Amniotic epithelial cell (primary cell): ENCODE measurements at regions not wholly inside any gene's neighbourhood (a gene's known extent, or its start where the extent isn't known, plus 50 kb on each side); places are given as distances from the start of the nearest gene placed in this dataset.

Source experiments
- DNase-seq: peaks from one replicate; pipeline ENCODE4 v3.0.0-alpha.2; 2010; ENCODE audit warnings: low read depth

DNA sequence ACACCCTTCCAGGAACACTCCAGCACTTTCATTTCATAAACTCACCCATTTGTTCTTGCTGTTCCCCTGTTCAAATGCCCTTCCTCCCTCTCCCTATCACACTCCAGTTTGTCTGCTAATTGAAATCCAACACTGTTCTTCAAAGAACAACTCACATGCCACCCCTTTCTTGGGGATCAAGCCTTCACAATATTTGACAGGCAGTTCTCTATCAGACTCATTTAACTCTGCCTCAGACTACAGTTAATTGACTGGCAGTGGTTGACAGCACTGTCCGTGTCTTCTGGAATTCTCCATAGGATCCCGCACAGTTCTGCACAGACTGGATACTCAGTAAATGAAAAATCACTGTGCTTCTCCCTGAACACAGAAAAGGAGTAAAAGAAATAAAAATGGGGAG, 87.8 kb downstream of the PMP22 start:
- DNase-seq, result no peak

DNA sequence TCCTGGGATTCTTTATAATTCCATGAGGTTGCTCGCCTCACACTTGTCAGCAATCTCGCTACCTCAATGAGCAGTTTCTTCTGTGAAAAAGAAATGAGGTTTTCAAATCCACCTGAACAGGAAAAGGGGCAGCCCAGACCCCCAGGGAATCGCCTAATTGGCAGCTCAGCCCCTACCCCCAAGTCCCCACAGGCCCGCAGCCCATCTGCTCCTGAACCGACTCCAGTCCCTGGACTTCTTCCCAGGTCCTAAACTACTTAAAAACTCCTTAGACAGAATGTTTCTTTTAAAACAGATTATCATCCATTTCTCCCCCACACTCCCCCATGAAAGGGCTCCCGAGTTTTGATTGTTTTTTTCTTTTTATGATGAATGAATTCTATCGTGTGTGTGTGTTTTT, 89.8 kb downstream of the PMP22 start:
- no peak for DNase-seq

DNA sequence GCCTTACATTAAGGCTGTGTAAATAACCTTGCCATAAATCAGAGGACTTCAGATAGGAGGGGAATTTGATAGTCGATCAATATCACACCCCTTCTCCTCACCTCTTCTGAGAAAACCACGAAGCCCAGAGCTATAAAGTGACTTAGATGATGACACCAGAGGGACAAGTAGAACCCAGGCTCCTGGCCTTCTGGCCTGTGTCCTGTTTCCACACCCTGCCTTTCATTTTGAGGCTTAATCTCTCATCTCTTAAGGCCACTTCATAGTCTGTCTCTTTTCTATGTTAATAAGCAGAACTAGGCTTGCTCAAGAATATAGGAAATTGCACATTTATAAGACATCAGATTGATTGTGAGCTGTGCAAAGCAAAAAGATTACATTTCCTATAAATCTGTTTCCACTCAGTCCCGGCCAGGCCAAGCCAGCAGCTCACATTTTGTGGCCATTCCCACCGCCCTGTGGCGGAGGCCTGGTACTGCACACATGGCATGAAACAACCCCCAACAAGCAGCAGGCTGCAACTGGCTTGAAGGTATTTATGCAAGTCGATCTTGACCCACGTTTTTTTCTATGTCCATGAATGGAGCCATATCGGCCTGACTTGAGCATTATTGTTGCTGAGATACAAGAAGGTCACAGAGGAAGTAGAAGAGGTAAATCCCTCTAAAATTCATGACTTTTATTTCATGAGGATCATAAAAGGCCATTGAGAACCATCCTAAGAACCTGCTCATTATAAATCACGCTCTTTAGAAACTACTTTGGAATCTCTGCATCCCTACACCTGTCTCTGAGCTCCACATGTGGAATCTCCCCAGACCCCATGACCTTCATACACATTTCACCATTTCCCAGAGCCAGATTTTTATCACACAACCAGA, 93.7 kb downstream of the PMP22 start:
- DNase-seq, result peak; percentile 62

DNA sequence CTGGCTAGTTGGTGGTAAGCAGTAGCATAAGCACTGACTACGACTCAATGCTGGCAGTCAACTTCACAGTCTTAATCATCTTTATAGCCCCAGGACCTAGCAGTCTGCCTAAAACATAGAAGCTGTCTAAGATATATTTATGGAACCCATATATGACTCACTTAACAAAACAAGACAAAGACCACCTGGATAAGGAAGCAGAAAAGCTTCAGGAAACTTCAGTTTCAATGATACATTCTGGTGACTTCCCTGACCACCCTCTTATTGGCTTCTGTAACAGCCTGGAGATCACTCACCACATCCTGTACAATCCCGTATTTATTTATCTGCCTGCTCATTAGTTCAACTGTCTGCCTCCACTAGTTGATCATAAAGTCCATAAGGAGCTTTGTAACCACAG, 95.5 kb downstream of the PMP22 start:
- no peak for DNase-seq

DNA sequence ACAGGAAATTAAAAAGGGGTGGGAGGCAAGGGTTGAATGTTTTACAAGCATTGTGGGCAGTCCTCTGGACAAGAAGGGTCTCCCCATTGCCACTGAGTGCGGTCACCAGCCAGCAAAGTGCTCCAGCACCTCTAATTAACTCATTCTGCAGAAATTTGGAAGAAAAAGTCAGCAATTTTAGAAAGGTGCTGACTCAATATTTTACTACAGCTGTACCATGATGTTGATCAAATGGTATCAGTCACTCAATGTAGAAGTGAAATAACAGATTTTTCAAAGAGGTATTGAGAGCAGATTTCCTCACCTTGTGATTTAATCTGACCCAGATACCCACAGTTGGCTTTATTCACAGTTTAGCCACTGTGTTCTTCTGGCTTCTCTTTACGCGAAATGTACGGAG, 96.7 kb downstream of the PMP22 start:
- DNase-seq, result no peak

DNA sequence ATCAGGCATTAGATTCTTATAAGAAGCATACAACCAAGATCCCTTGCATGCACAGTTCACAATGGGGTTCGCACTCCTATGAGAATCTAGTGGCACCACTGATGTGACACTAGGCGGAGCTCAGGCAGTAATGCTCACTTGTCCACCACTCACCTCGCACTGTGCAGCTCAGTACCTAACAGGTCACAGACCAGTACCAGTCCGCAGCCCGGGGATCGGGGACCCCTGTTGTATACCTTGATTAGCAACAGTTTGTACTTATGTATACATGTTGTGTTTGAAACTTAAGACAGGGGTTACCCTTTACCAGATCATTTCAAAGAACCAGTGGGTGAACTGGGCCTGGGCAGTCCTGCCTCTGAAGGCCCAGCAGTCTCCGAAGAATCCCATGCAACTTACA, 103.7 kb downstream of the PMP22 start:
- DNase-seq, result no peak

DNA sequence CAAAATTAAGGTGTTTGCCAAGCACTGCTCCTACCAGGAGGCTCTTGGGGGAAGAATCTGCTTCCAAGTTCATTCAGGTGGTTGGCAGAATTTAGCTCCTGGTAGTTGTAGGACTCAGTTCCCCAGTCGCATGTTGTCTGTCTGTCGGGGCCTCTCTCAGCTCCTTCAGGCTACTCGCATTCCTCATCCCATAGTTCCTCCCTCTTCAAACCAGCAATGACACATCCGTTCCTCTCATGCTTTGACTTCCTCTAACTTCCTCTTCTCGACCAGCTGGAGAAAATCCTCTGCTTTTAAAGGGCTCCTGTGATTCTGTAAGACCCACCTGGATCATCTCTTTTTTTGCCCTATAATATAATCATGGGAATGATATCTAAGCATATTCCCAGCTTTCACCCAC, 108.1 kb downstream of the PMP22 start:
- no peak for DNase-seq

DNA sequence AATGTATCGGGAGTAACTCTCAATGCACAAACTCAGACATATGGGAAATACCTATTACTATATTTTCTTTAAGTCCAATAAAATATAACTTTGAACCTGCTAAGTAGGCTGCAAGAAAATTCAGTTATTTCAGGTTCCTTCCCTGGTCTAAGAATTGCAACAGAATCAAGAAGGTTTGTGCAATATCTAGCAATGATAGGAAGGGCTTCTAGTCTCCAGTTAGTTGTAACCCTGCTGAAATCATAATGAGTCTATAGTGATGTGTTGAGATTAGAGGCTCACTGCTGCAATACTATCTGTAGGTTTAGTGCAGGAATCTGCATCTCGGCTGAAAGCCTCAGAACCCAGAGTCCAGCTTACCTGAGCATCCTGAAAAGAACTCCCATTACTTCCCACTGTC, 110.5 kb downstream of the PMP22 start:
- peak; percentile 46 for DNase-seq

DNA sequence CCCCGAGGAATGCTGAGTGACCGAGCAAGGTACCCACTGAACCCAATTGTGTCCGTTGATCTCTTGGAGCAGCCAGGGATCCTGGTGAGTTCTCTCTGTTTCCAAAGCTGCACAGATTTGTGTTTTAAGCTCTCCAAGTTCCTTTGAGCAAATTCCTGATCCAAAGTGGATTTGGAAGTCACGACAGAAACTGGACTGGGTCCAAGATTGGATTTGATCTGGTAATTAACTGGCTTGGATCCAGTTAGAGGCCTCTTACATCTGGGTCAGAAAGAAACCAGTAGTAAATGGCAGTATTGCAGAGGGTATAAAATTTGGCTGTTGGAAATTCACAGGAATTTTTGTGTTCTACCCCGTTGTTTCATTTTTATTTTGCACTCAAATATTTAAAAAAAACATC, 119.5 kb downstream of the PMP22 start:
- no peak for DNase-seq

DNA sequence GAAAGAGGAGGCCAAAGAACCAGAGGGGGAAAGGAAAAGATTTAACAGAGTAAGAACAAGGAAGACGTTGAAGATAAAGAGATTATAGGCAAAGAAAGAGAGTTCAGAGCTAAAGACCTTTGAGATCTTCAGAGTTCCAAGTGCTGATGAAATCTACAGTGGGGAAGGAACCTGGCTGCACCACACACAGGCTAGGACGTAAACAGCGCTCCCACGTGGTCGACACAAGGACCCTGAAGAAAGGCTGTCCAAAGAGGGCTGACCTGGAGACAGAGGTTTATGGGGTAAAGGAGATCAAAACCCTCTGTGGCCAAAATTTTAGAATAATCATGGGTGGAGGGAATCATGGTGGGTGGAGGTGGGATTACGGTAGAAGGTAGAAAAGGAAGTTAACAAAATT, 121.6 kb downstream of the PMP22 start:
- DNase-seq, result no peak

DNA sequence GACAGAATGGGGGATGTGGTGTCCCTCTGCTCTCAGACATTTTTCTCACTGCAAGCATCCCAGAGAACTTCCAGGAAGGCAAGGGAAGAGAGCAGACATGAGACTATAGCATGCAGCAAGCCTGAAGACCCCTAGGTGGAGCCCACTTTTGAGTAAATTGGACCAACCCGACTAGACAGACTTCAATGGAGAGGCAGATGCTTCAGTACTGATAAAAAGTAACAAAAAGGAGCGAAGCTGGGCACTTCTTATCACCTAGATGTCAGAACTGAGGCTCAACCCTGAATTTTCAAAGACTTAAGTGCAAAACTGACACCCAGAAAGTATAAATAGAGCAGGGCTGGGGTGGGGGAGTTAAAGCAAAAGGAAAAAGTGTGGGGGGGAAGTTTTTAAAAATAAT, 130.8 kb downstream of the PMP22 start:
- no peak for DNase-seq

DNA sequence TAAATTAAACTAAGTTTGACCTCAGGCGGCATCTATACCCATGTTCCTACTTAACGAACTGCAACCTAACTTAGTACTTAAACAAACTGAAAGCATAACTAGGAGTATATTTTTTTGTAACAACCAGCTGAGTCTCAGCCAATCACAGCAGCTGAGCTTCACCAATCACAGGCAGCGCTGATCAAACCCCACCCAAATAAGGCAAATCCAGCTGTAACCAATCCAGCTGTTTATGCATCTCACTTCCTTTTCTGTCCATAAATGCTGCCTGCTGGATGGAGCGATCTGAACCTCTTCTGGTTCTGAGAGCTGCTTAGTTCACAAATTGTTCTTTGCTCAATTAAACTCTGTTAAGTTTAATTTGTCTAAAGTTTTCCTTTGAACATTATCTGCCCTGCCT, 131.3 kb downstream of the PMP22 start:
- DNase-seq, result no peak

DNA sequence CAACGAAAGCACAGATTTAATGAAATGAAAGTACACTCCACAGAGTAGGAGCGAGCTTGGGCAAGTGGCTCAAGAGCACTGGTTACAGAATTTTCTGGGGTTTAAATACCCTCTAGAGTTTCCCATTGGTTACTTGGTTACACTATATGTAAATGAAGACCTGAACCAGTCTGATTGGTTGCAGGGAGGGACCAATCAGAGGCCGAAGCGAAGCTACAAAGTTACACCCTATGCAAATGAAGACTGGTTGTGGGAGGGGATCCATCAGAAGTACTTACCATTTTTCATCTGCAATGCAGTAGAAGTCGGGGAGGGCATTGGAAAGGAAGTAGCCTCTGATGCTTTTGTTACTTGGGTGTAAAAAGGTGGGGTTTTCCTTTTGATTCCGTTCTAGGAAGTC, 132.0 kb downstream of the PMP22 start:
- no peak for DNase-seq

DNA sequence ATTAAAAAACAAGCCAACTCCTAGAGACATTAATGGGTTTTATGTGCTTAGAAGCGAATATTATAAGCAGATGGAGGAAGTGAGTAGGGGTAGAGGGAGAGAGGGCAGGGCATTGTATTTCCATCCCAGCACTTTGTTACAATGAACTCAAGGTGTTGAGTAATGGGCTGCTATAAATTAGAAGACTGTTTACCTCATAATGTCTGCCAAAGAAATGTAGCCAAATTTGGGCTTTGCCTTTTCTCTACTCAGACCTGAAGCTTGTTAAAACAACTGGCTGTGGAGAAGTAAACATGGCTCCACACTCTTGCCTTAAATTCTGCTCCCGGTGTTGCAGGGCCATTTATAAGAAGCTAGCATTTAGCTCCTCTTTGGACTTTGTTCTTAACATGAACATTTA, 134.7 kb downstream of the PMP22 start:
- no peak for DNase-seq

DNA sequence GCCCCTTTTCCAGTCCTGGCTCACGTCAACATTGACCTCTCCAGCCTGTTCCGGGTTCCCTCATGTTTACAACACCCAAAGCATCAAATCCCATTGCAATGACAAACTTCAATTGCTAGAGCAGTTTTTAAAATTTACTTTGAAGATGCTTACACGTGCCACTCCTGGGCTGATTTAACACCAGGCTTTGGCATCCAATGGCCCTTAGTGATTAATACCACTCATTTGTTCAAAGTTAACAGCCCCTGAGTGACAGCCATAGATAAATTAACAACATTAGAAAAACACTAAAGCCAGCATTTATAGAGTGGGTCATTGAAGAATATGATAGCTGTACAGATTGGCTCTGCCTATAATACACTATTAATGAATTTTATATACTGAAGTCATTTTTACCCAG, 135.1 kb downstream of the PMP22 start:
- DNase-seq, result no peak

DNA sequence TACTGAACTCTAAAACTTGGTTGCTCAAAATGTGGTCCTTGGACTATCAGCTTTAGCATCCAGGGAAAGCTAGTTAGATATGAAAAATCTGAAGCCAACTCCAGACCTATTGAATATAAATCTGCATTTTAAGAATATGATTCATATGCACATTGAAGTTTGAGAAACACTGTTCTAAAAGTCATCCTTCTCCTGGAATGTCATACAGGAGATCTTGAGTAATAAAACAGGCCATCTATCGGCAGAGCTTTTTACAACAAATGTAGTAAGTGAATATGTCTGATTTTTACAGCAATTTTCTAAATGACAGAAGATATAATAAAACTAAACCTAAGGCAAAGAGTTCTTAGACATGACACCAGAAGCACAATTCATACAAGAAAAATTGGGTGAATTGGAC, 140.4 kb downstream of the PMP22 start:
- DNase-seq, result peak; percentile 1

DNA sequence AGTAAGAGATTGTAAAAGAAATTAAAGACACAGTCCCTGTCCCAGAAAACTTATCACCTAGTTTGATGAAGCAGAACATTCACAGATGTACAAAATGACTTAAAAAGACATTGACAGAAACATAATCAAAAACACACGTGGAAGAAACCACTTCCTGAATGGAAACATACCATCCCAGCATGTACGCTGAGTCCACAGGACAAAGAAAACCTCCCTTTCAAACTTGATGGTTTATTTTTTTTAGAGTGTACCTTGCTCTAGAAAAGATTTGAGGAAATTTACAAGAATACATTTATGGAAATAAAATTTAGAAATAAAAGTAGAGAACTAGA, 140.9 kb downstream of the PMP22 start:
- no peak for DNase-seq

DNA sequence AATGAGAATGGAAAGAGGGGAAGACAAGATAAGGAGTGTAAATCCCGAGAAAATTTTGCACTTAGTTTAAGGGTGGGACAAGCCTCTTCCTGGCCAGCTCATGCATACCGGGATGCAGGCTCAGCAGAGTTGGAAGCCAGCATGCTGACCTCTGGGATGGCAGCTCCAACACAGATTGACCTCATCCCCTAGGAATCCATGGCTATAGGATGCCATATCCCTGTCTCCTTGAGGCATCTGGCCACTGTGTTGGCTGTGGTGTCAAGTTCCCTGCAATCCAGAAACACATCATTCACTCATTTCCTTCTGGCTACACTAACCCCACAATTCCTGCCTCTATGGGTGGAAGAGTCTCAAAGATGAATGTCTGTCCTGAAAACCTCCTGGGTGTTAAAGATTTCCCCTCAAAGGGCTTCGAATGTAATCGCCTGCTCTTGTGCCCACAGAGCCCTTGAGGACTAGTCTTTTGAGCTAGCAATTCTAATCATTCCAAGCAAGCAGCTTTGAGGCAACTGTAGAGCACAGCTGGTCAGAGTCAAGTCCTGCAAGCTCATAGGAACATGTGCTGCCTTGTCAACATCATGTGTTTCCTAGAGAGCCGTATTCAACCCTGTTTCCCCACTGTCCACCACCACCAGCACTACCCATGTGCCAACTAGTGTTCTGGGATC, 141.4 kb downstream of the PMP22 start:
- DNase-seq, result no peak

DNA sequence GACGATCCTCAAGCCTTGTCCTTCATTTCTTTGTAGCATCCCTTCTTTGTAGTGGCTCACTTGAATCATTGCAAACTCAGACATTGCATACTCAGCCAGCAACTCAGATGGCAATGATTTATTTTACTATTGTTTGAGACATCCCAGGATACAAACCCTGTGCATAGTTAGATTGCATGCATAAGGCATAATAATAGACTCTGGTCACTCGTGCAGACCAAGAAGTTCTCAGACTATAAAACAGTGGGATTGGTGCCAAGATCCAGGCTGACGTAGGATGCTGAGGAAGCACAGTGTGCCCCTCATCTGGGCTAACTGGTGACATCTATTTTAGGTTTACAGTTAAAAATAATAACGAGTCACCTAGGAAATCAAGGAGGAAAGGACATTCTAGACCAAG, 142.3 kb downstream of the PMP22 start:
- no peak for DNase-seq

DNA sequence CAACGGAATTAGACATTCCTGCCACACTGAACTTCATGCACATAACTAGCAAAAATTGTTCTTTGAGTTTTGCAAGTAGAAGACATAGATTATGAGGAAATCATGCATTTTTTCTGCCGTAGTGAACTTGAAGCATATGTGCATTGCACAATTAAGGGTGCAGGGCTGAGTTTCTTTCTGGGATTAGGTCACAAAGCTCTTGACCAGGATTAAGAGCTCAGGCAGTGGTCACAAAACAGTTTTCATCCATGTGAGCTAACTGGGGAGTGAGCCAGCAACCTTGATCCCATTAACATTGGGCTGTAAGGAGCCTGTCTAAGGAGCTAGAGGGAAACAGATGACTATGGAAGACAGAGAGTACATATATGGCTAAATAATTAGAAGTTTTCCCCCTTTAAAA, 143.7 kb downstream of the PMP22 start:
- peak; percentile 72 for DNase-seq

DNA sequence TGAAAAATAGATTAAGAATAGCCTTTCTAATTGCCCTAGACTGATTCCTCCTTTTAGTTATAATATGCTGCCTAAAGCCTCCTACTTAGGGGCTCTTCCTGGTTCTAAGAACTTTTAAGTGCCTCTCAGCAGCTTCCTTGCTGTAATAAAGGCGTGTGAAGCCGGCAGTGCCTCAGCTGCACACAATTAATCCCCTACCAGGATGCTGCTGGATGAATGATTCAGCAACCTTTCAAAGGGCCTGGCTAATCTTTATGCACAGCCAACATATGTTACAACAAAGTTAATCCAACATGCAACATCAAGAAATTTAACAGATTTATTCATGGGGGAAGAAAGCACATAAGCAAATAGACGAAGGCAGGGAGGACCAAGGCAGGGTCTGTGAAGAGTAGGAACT, 145.2 kb downstream of the PMP22 start:
- peak; percentile 4 for DNase-seq

DNA sequence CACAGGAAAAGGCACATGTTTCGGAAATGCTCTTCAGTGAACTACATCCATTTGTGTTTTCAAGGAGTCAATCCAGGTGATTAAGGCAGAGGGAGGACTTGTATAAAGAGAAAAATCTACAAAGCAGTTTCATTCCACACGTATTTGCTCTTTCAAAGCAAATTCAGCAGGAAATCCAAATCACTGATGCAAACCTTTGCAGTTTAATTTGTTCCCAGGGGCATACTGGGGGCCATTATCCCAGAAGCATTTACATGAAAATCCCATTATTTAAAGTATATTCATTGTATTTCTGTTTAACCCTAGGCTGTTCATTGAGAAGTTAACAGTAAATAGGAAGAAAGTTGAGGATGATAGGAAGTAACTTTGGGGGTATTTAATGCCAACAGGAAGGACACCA, 147.9 kb downstream of the PMP22 start:
- no peak for DNase-seq

DNA sequence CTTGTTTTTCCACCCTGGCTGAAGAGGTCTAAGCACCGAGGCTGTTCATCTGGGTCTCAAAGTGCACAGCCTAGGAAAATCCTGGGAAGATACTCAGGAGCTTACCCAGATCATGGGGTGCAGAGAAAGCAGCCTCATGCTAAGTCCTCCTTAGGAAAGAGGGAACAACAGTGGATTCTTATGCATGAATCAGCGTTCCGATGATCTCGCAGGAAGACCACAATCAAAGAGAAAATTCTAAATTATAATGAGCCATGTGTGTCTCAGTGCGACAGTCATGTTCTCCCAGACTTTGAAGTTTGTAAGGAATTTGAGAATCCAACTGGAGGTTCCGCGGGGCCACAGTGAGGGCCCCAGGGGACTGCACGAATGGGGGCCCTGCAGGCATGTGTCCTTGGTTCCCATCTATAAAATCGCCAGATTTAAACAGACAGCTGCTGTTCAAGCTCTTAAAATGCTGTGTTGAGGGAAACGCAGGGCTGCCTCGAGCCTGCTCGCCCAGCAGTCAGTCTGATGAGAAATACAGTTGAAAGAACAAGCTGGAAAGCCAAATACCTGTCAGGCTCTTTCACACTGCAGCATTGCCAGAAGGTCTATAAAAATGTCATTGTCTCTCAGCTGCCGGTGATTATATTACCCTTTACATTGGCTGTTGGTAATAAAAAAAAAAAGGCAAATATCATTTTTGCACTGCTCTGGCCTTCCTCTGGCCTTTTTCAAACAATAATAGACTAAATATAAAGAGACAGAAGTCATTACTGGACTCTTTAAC, 152.1 kb downstream of the PMP22 start:
- DNase-seq, result peak; percentile 3
